ENCODE measurements at regions not wholly inside any gene's neighbourhood (a gene's known extent, or its start where the extent isn't known, plus 50 kb on each side); places are given as distances from the start of the nearest gene placed in this dataset.
A peak's percentile ranks its signal among the peaks of the same experiment; 100 is the strongest.

DNA sequence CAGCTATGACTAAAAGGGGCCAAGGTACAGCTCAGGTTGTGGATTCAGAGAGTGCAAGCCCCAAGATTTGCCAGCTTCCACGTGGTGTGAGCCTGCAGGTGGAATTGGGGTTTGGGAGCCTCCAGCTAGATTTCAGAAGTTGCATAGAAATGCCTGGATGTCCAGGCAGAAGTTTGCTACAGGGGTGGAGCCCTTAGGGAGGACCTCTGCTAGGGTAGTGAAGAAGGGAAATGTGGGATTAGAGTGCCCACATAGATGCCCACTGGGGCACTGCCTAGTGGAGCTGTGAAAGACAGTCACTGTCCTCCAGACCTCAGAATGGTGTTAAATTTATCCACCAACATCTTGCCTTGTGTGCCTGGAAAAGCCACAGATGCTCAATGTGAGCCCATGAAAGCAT, 255.1 kb downstream of the BMP2 start:
- DNase-seq (ENCODE audit: low spot score), result no peak
- intact Hi-C loops (cut with DNase I), result no loop called here

- intact Hi-C loops (cut with DNase I), result no loop called here
Observed at GRCh38 chr20:7025635-7026034, 258.1 kb downstream of the BMP2 start.

GRCh38 chr20:7029019-7029418, 261.5 kb downstream of the BMP2 start:
- intact Hi-C loops (cut with DNase I), result no loop called here
- no peak for DNase-seq (ENCODE audit: low spot score)

More at GRCh38 chr20:7025635-7026034, 258.1 kb downstream of the BMP2 start:
- no peak for DNase-seq (ENCODE audit: low spot score)

DNA sequence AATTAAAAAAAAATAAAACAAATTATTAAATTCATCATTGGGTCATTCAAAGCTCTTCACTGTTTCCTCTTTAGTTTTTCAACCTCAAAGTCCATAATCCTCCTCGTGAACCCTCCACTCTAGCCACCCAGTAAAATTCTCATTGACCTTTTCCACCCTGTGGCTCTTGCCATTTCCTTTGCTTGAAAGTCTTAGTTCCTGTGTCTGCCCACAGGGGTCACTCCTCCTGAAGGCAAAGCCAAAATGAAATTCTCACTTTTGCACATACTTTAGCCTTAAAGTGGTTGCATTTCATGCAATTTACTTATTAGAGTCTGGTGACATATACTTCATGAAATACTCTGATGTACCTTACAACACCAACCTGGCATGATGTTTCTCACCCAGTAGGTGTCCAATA, 263.7 kb downstream of the BMP2 start:
- intact Hi-C loops (cut with DNase I), result no loop called here
- no peak for DNase-seq (ENCODE audit: low spot score)

- no peak for DNase-seq (ENCODE audit: low spot score)
- intact Hi-C loops (cut with DNase I), result no loop called here
Observed at GRCh38 chr20:7038029-7038428, 270.5 kb downstream of the BMP2 start.

- intact Hi-C loops (cut with DNase I), result no loop called here
- no peak for DNase-seq (ENCODE audit: low spot score)
Observed at GRCh38 chr20:7057611-7058010, 290.1 kb downstream of the BMP2 start.

DNA sequence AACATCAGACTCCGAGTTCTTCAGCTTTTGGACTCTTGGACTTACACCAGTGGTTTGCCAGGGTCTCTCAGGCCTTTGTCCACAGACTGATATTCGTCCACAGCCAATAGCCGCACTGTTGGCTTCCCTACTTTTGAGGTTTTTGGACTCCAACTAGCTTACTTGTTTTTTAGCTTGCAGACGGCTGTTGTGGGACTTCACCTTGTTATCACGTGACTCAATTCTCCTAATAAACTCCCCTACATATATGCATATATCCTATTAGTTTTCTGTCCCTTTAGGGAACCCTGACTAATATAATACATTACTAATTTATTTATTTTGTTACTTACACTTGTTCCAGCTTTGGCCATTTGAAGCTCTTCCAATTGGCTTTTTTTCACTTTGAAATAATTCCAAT, 311.3 kb downstream of the BMP2 start:
- no peak for DNase-seq (ENCODE audit: low spot score)
- intact Hi-C loops (cut with DNase I), result no loop called here

DNA sequence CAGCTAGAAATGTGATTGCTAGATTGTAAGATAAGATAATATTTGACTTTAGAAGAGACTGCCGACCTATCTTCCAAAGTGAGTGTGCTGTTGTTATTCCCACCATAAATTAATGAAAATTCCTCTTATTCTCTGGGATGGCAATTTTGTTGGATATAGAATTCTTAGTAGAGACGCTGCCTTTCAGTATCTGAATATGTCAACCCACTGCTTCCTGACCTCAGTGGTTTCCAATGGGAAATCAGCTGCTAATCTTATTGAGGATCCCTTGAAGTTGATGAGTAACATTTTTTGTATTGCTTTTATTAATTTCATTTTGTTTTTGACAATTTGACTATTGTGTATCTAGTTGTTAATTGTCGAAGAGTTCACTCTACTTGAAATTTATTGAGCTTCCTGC, 313.0 kb downstream of the BMP2 start:
- intact Hi-C loops (cut with DNase I), result no loop called here
- DNase-seq (ENCODE audit: low spot score), result no peak

DNA sequence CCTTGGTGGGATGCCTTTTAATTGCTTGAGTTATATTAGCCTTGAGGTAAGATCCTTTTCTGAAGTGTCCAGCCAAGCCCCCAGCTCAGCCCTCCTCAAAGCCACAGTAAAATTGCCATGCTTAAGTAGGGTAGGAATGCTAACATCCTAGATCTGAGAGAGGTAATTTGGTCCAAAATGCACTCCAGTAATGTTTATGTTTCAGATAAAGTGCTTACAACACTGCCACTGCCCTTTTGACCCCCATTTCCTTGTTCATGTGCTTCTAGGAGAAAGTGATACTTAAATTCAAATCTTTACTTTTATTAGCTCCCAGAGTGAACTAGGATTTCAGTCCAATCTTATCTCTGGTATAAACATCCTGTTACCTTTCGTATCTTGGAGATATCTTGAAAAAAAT, 318.0 kb downstream of the BMP2 start:
- no peak for DNase-seq (ENCODE audit: low spot score)
- intact Hi-C loops (cut with DNase I), result no loop called here

DNA sequence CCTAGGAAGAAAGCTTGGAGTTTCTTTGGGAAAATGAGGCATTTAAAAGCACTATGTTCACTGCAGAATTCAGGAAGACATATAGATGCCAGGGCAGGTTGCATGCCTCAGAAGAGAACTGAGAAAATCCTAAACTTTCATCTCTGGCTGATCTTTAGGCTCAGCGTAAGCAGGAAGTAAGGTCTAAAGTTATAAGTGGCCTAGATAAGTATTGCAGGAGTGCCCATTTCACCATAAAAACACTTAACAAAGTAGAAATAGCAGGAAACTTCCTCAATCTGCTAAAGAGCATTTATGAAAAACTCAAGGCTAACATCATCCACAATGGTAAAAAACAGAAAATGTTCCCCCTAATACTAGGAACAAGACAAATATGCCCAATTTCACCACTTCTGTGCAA, 320.3 kb downstream of the BMP2 start:
- intact Hi-C loops (cut with DNase I), result no loop called here
- DNase-seq (ENCODE audit: low spot score), result no peak

DNA sequence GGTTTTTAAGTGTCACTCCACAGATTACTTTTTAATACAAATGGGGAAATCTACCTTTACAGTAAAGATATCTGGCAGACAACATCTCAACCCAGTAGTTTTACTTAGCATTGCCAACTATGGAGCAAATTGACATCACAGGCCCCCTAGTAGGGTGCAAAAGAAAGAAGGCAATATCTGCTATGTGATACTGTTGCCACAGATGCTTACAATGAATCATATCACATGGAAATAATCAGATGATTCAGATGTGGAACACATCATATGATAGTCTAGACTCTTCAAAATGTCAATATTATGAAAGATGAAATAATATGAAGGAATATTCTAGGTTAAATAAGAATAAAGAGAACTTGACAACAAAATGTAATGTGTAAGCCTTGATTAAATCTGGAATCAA, 322.5 kb downstream of the BMP2 start:
- intact Hi-C loops (cut with DNase I), result no loop called here
- no peak for DNase-seq (ENCODE audit: low spot score)

DNA sequence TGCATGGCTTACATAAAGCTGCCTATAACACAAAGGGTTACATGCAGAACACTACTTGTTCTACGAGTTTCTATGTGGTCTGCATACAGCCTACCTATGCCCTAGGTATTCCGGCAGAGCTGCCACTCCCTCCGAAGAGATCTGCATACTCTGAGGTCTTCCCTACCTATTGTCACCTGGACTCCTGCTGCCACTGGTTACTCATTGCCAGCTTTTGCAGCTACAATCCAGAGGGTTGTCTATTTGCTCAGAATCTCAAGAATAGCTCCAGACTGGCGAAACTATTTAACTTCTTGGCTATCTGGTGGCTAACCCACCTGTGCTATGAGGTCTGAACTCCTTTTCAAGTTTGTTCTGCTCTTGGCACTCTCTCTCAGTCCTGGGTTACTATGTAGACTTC, 323.3 kb downstream of the BMP2 start:
- intact Hi-C loops (cut with DNase I), result no loop called here
- DNase-seq (ENCODE audit: low spot score), result no peak

- intact Hi-C loops (cut with DNase I), result no loop called here
Observed at GRCh38 chr20:7091655-7092054, 324.2 kb downstream of the BMP2 start.

DNA sequence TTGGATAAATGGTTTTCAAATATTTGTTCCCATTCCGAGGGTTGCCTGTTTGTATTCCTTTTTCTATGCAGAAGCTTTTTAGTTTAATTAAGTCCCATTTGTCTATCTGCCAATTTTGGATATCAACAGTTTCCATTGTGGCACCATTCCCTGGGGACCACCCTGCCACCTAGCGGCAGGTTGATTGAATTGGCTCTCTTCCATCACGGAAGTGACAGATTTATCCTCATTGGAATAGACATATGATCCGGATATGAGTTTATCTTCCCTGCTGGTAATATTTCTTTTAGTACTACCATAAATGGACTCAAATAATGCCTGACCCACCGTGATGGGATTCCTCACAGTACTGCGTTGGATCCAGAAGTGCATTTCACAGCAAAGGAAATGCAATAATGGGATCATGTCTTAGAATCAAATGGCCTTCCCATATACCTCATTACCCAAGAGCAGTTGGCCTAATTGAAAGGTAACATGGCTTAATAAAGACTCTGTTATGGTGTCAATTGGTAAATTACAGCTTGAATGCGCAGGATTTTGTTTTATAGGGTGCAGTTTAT, 327.0 kb downstream of the BMP2 start:
- DNase-seq (ENCODE audit: low spot score), result no peak
- intact Hi-C loops (cut with DNase I), result no loop called here

More at GRCh38 chr20:7091655-7092054, 324.2 kb downstream of the BMP2 start:
- DNase-seq (ENCODE audit: low spot score), result no peak

- intact Hi-C loops (cut with DNase I), result no loop called here
- no peak for DNase-seq (ENCODE audit: low spot score)
Observed at GRCh38 chr20:7106910-7107309, 339.4 kb downstream of the BMP2 start.

DNA sequence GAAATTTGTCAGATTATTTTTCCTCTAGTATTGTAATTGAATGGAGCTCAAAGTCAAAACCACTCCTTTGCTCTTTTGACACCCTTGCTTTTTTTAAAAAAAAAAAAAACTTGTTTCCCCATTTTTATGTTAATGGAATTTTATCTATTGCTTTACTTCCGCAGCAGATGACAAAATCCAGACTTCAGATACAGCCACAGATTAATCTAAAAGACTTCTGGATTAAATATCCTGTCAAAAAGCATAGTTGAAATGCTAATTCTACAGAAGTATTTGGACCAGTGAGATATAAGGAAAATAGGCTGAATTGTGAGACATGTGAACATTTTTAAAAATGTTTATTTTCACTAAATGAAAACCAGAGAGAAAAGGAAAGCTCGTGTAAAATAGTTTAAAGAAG, 341.4 kb downstream of the BMP2 start:
- no peak for DNase-seq (ENCODE audit: low spot score)
- intact Hi-C loops (cut with DNase I), result no loop called here

DNA sequence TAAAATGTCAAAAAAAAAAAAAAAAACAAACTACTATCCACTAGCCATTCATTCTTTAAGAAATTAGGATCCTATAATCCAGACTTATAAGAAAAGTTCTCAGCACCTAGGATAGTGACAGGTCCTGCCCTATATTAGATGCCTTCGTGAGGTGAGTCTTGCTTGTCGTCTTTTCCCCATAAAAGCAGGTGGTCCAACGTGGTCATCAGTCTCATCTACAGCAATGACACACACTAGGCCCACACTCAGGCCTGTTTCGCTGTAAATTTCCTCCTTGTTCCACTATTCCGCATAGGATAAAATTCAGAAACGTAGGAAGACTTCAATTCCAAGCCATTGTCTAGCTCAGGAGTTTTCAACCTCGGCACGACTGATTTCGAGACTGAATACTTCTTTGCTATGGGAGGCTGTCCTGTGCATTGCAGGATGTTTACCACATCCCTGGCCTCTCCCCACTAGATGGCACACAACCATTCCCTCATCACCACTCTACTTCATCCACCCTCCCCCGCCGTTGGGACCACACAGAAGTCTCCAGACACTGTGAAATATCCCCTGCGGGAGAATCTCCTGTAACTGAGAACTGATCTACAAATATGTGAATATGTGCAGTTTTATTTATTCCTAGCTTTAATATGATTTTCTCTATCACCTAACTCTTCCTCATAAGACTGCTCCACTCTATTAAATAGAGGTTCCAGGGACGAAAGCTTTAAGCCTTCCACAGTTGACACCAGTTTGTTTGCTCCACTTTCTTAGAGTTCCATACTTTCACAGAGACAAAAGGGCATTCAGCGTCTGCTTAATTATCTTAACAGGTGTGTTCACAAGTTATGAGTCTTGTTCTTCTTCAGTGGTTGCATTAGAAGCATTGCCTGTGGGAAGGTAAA, 346.3 kb downstream of the BMP2 start:
- intact Hi-C loops (cut with DNase I), result loop anchor here (5.0 kb wide), 2 partner anchors 43 to 173 kb away; no protein-coding TSS in a partner anchor

GRCh38 chr20:7123457-7123856, 356.0 kb downstream of the BMP2 start:
- intact Hi-C loops (cut with DNase I), result no loop called here

More for the DNA sequence above, 346.3 kb downstream of the BMP2 start:
- no peak for DNase-seq (ENCODE audit: low spot score)

GRCh38 chr20:7124120-7124519, 356.6 kb downstream of the BMP2 start:
- intact Hi-C loops (cut with DNase I), result no loop called here
- DNase-seq (ENCODE audit: low spot score), result no peak

More at GRCh38 chr20:7123457-7123856, 356.0 kb downstream of the BMP2 start:
- DNase-seq (ENCODE audit: low spot score), result peak; percentile 77

DNA sequence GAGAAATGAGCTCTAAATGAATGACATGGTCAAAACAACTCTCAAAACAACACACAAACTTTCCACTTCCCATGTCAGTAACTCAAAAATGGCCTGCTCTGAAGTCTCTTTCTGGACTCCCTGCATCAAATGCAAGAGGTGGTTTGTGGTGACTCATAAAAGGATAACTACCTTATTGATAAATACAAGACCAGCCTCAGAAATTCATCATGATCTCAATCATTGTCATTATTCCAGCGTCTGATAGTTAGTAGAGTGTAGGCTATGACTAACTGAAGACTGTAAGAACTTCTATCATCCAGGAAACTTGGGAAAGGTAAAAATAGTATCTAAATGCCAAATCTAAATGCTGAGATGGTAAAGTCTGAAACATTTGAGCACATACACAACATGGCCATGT, 369.4 kb downstream of the BMP2 start:
- DNase-seq (ENCODE audit: low spot score), result no peak
- intact Hi-C loops (cut with DNase I), result no loop called here

All from cardiac septum (tissue), 1 donor.